DOHH2 (cell line): ENCODE measurements at regions not wholly inside any gene's neighbourhood (a gene's known extent, or its start where the extent isn't known, plus 50 kb on each side); places are given as distances from the start of the nearest gene placed in this dataset.

Source experiments
- H3F3A ChIP-seq: fragments of 200-600 bp; sonication (generic), shearing (Covaris generic); 2 replicates; pipeline ENCODE4 v1.6.0; 2016; ENCODE audit warnings: antibody characterized with exemption, mild to moderate bottlenecking; ENCODE audit not compliant: control insufficient read depth, insufficient read depth
- H3K27ac ChIP-seq: fragments of 200-600 bp; sonication (generic); 2 replicates; pipeline ENCODE4 v1.5.1; 2014; ENCODE audit warnings: low read depth, mild to moderate bottlenecking, low read length, moderate library complexity
- H3K27me3 ChIP-seq: fragments of 200-600 bp; sonication (generic); 2 replicates; pipeline ENCODE4 v1.6.1; 2014; ENCODE audit warnings: mild to moderate bottlenecking, low read length, mixed read lengths; ENCODE audit not compliant: control insufficient read depth
- H3K36me3 ChIP-seq: fragments of 200-600 bp; sonication (generic); 2 replicates; pipeline ENCODE4 v1.6.1; 2014; ENCODE audit warnings: mild to moderate bottlenecking, low read length, moderate library complexity, mixed read lengths; ENCODE audit not compliant: control insufficient read depth
- H3K4me1 ChIP-seq: fragments of 200-600 bp; sonication (generic); 2 replicates; pipeline ENCODE4 v1.6.1; 2014; ENCODE audit warnings: mild to moderate bottlenecking, low read length, mixed read lengths; ENCODE audit not compliant: control insufficient read depth
- H3K4me2 ChIP-seq: fragments of 200-600 bp; sonication (generic); 2 replicates; pipeline ENCODE4 v1.6.0; 2014; ENCODE audit warnings: mild to moderate bottlenecking, low read length, moderate library complexity
- H3K4me3 ChIP-seq: fragments of 200-600 bp; sonication (generic); 2 replicates; pipeline ENCODE4 v1.5.1; 2014; ENCODE audit warnings: mild to moderate bottlenecking, low read length, mixed read lengths
- H3K79me2 ChIP-seq: fragments of 200-600 bp; sonication (generic); 2 replicates; pipeline ENCODE4 v1.6.1; 2014; ENCODE audit warnings: mild to moderate bottlenecking, low read length, mixed read lengths; ENCODE audit not compliant: control insufficient read depth
- H3K9me2 ChIP-seq: fragments of 200-600 bp; sonication (generic); replicated peaks from 2 replicates; pipeline ENCODE4 v1.6.1; 2014; ENCODE audit warnings: mild to moderate bottlenecking, low read length, mixed read lengths; ENCODE audit not compliant: control insufficient read depth
- H3K9me3 ChIP-seq: fragments of 200-600 bp; sonication (generic); 2 replicates; pipeline ENCODE4 v1.6.1; 2014; ENCODE audit warnings: antibody characterized with exemption, low read length, mixed read lengths; ENCODE audit not compliant: control insufficient read depth, insufficient read depth
- H4K20me1 ChIP-seq: fragments of 200-600 bp; sonication (generic); 2 replicates; pipeline ENCODE4 v1.6.0; 2014; ENCODE audit warnings: low read depth, mild to moderate bottlenecking, antibody characterized with exemption, low read length, moderate library complexity; ENCODE audit not compliant: control insufficient read depth, insufficient read depth
- EZH2phosphoT487 ChIP-seq: fragments of 200-600 bp; sonication (generic); IDR thresholded peaks from 2 replicates; pipeline ENCODE4 v1.6.1; 2017; ENCODE audit warnings: borderline replicate concordance, mild to moderate bottlenecking, antibody characterized with exemption, low read length, moderate library complexity, mixed read lengths
- TF ChIP-seq, protein P1 (sequence below): fragments of 200-600 bp; sonication (generic); IDR thresholded peaks from one replicate; pipeline ENCODE4 v1.5.1; 2014; ENCODE audit warnings: antibody characterized with exemption, mild to moderate bottlenecking, low read depth, low read length; ENCODE audit not compliant: poor library complexity, severe bottlenecking

DNA sequence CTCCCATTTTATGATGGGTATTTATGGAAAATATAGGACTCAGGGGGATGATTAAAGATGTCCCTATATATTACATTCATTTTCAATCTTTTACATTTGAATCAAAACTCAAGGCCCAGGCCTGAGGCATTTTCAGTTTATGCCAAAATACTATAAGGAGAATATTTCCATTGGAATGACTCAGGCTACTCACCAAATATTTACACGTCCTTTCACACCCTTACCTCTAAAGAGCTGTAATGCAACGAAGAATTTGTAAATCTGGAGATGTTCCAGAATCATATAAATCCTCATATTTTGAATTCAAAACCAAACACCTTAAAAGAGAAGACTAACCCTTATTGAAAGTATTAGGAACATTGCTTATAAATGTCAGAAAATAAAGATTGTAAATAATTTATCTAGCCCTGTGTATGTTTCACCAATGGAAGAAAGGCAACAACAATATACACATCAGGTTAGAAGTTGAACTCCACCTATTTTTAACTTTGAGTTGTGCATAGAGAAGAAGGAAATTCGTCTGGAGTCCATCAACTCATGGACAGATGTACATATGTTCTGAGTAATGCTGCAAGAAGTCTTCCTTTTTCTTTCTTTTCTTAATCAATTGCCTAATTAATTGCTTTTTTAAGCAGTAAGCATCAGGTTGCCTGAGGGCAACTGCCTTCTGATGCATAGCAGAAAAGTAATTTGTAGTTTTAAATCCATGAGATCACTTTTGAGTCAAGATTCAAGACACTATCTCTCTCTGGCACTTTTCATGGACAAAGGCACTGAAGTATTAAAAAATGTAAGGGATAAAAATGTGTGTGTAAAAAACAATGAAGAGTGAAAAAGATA lies 579.3 kb upstream of the RGMB start:
- H3K4me1 ChIP-seq: no peaks in the 10 kb centered on the region
- H3K36me3 ChIP-seq: no peaks in the 10 kb centered on the region

DNA sequence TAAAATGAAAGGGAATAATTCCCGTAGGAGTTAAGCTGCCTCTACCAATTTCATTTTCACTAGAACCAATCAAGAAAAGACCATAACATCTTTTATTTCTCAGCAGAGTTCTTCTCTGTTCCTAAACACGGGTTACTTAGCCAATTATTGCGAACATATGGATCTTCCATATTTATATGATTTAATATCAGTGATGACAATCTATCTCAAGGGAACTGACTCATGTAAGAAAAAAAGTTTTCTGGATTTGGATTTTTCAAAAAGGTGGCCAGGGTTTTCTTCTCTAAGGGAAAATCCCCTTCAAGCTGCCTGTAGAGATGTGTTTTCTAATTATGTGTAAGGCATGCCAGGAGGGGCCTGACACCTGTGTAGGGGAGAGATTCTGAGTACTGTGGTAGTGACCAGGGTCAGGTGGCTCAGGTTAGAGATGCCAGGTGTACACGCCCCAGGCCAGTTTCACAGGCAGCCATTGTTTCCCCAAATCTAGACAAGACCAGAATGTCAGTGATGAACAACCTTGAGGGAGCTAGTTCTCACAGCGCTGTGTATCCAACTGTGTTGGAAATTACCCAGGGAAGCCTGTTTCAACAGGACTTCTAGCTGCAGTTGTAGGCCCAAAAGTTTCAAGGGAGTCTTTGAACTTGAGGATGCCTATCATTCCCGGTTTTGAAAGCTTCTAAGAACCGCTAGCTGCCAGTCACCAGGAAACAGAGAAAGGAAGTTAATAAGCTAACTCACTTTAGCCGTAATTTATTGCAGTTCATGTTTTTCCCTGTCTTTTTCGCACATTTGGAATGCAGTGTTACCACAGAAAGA lies 572.5 kb upstream of the RGMB start:
- Histone ChIP-seq H4K20me1 (no peaks in the 10 kb centered on the region), H3K79me2 (no peaks in the 10 kb centered on the region), H3K4me3 (no peak overlapping the region), H3K27ac (no peak overlapping the region), H3K27me3 (no peaks in the 10 kb centered on the region), H3K4me1 (no peaks in the 10 kb centered on the region), H3K9me2 (no peaks in the 10 kb centered on the region), H3K4me2 (no peak overlapping the region), H3K9me3 (no peaks in the 10 kb centered on the region), H3F3A (no peaks in the 10 kb centered on the region), H3K36me3 (no peaks in the 10 kb centered on the region)
- TF ChIP-seq, protein P1, sequence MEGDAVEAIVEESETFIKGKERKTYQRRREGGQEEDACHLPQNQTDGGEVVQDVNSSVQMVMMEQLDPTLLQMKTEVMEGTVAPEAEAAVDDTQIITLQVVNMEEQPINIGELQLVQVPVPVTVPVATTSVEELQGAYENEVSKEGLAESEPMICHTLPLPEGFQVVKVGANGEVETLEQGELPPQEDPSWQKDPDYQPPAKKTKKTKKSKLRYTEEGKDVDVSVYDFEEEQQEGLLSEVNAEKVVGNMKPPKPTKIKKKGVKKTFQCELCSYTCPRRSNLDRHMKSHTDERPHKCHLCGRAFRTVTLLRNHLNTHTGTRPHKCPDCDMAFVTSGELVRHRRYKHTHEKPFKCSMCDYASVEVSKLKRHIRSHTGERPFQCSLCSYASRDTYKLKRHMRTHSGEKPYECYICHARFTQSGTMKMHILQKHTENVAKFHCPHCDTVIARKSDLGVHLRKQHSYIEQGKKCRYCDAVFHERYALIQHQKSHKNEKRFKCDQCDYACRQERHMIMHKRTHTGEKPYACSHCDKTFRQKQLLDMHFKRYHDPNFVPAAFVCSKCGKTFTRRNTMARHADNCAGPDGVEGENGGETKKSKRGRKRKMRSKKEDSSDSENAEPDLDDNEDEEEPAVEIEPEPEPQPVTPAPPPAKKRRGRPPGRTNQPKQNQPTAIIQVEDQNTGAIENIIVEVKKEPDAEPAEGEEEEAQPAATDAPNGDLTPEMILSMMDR: no peak
- TF ChIP-seq EZH2phosphoT487: no peak

More for the DNA sequence above, 579.3 kb upstream of the RGMB start:
- H3K27ac ChIP-seq: no peak overlapping the region
- H3K79me2 ChIP-seq: no peaks in the 10 kb centered on the region
- H3K4me3 ChIP-seq: no peak overlapping the region
- H3K27me3 ChIP-seq: no peaks in the 10 kb centered on the region
- no peaks in the 10 kb centered on the region for H3F3A ChIP-seq
- no peaks in the 10 kb centered on the region for H3K9me2 ChIP-seq
- TF ChIP-seq EZH2phosphoT487: no peak
- TF ChIP-seq, protein P1: no peak
- no peaks in the 10 kb centered on the region for H4K20me1 ChIP-seq
- no peak overlapping the region for H3K4me2 ChIP-seq
- H3K9me3 ChIP-seq: no peaks in the 10 kb centered on the region

DNA sequence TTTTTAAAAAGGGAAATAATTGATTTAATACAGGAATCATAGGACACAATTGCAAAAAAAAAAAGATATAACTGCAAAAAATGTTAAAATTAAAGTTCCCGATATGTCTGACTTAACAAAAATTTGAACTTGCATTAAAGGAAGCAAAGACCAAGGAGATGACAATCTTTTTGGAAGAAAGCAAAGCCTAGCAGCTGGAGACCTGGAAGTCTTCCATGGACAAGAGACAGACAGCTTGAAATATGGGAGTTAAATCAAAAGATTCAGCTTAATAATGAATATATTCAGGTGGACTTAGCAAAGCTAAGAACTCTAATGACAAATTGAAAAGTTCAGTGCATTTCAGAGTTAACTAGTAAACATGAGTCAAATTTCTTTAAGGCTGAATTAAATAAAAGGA lies 568.7 kb upstream of the RGMB start:
- no peaks in the 10 kb centered on the region for H3K79me2 ChIP-seq
- H3K27me3 ChIP-seq: no peaks in the 10 kb centered on the region
- no peak for TF ChIP-seq EZH2phosphoT487
- TF ChIP-seq, protein P1: no peak
- H3K4me1 ChIP-seq: no peaks in the 10 kb centered on the region
- H3K4me2 ChIP-seq: no peak overlapping the region
- H3K27ac ChIP-seq: no peak overlapping the region
- no peaks in the 10 kb centered on the region for H4K20me1 ChIP-seq
- H3K4me3 ChIP-seq: no peak overlapping the region
- no peaks in the 10 kb centered on the region for H3K9me2 ChIP-seq
- H3F3A ChIP-seq: no peaks in the 10 kb centered on the region
- H3K9me3 ChIP-seq: no peaks in the 10 kb centered on the region
- H3K36me3 ChIP-seq: no peaks in the 10 kb centered on the region
